ENCODE measurements at regions not wholly inside any gene's neighbourhood (a gene's known extent, or its start where the extent isn't known, plus 50 kb on each side); places are given as distances from the start of the nearest gene placed in this dataset.

DNA sequence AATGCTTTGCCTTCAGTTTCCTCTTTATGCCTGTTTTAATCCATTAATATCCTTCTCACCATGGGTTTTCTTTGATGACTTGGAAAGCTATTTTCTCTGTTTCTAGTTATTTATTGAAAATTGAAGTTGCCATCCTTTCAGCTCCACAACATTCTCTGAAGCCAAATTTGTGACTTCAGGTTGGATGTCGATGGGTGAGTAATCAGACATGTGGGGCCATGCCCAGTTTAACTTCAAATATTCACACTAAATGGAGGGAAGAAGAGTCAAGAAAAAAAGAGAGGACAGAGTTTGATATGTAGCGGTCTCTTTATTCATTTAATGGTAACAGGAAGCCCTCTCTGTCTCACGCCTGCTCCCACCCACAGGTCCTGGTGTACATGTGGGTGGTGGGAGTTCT, 89.1 kb upstream of the RIPOR2 start (continued):
- TF ChIP-seq, protein P1, sequence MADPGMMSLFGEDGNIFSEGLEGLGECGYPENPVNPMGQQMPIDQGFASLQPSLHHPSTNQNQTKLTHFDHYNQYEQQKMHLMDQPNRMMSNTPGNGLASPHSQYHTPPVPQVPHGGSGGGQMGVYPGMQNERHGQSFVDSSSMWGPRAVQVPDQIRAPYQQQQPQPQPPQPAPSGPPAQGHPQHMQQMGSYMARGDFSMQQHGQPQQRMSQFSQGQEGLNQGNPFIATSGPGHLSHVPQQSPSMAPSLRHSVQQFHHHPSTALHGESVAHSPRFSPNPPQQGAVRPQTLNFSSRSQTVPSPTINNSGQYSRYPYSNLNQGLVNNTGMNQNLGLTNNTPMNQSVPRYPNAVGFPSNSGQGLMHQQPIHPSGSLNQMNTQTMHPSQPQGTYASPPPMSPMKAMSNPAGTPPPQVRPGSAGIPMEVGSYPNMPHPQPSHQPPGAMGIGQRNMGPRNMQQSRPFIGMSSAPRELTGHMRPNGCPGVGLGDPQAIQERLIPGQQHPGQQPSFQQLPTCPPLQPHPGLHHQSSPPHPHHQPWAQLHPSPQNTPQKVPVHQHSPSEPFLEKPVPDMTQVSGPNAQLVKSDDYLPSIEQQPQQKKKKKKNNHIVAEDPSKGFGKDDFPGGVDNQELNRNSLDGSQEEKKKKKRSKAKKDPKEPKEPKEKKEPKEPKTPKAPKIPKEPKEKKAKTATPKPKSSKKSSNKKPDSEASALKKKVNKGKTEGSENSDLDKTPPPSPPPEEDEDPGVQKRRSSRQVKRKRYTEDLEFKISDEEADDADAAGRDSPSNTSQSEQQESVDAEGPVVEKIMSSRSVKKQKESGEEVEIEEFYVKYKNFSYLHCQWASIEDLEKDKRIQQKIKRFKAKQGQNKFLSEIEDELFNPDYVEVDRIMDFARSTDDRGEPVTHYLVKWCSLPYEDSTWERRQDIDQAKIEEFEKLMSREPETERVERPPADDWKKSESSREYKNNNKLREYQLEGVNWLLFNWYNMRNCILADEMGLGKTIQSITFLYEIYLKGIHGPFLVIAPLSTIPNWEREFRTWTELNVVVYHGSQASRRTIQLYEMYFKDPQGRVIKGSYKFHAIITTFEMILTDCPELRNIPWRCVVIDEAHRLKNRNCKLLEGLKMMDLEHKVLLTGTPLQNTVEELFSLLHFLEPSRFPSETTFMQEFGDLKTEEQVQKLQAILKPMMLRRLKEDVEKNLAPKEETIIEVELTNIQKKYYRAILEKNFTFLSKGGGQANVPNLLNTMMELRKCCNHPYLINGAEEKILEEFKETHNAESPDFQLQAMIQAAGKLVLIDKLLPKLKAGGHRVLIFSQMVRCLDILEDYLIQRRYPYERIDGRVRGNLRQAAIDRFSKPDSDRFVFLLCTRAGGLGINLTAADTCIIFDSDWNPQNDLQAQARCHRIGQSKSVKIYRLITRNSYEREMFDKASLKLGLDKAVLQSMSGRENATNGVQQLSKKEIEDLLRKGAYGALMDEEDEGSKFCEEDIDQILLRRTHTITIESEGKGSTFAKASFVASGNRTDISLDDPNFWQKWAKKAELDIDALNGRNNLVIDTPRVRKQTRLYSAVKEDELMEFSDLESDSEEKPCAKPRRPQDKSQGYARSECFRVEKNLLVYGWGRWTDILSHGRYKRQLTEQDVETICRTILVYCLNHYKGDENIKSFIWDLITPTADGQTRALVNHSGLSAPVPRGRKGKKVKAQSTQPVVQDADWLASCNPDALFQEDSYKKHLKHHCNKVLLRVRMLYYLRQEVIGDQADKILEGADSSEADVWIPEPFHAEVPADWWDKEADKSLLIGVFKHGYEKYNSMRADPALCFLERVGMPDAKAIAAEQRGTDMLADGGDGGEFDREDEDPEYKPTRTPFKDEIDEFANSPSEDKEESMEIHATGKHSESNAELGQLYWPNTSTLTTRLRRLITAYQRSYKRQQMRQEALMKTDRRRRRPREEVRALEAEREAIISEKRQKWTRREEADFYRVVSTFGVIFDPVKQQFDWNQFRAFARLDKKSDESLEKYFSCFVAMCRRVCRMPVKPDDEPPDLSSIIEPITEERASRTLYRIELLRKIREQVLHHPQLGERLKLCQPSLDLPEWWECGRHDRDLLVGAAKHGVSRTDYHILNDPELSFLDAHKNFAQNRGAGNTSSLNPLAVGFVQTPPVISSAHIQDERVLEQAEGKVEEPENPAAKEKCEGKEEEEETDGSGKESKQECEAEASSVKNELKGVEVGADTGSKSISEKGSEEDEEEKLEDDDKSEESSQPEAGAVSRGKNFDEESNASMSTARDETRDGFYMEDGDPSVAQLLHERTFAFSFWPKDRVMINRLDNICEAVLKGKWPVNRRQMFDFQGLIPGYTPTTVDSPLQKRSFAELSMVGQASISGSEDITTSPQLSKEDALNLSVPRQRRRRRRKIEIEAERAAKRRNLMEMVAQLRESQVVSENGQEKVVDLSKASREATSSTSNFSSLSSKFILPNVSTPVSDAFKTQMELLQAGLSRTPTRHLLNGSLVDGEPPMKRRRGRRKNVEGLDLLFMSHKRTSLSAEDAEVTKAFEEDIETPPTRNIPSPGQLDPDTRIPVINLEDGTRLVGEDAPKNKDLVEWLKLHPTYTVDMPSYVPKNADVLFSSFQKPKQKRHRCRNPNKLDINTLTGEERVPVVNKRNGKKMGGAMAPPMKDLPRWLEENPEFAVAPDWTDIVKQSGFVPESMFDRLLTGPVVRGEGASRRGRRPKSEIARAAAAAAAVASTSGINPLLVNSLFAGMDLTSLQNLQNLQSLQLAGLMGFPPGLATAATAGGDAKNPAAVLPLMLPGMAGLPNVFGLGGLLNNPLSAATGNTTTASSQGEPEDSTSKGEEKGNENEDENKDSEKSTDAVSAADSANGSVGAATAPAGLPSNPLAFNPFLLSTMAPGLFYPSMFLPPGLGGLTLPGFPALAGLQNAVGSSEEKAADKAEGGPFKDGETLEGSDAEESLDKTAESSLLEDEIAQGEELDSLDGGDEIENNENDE (IDR thresholded peaks at IDR 0.05; ENCODE audit: insufficient replicate concordance, low read length): no peak
- TF ChIP-seq SIN3A (conservative IDR thresholded peaks at IDR 0.05 in 1 of 2, IDR thresholded peaks at IDR 0.05 in 1 of 2; ENCODE audit: low read depth in 1 of 2, low read length in 2 of 2) (no peak), SRF (IDR thresholded peaks at IDR 0.05; ENCODE audit: low read depth, low read length) (no peak), CREB1 (IDR thresholded peaks at IDR 0.05) (no peak), SAP30 (IDR thresholded peaks at IDR 0.05; ENCODE audit: insufficient read depth, insufficient replicate concordance, low read length) (no peak), RAD21 (IDR thresholded peaks at IDR 0.05 in 1 of 2, conservative IDR thresholded peaks at IDR 0.05 in 1 of 2; ENCODE audit: low read depth in 2 of 2, low read length in 2 of 2) (no peak)

Data from H1 (cell line).